Osteoblast (primary cell): ENCODE measurements at regions not wholly inside any gene's neighbourhood (a gene's known extent, or its start where the extent isn't known, plus 50 kb on each side); places are given as distances from the start of the nearest gene placed in this dataset.

ENCODE experiments used
- DNase-seq: peaks from one replicate; pipeline ENCODE4 v3.0.0; 2011; ENCODE audit warnings: low spot score, mixed read lengths; ENCODE audit not compliant: insufficient read length; ENCODE audit errors: missing footprints
- H2AFZ ChIP-seq: 2 replicates; pipeline ENCODE4 v1.6.0; 2011; ENCODE audit warnings: mild to moderate bottlenecking, low read length
- H3K27ac ChIP-seq: 2 replicates; pipeline ENCODE4 v1.5.1; 2011; ENCODE audit warnings: mild to moderate bottlenecking, low read depth, low read length, moderate library complexity
- H3K27me3 ChIP-seq: 2 replicates; pipeline ENCODE4 v1.6.0; 2012; ENCODE audit warnings: mild to moderate bottlenecking, control low read depth, inconsistent platforms, low read length, moderate library complexity; ENCODE audit not compliant: insufficient read depth
- H3K36me3 ChIP-seq: 2 replicates; pipeline ENCODE4 v1.5.1; 2011; ENCODE audit warnings: mild to moderate bottlenecking, low read length, control low read depth, moderate library complexity; ENCODE audit not compliant: insufficient read depth
- H3K4me1 ChIP-seq: 2 replicates; pipeline ENCODE4 v1.5.1; 2011; ENCODE audit warnings: mild to moderate bottlenecking, low read length, control low read depth, moderate library complexity; ENCODE audit not compliant: insufficient read depth
- H3K4me2 ChIP-seq: 2 replicates; pipeline ENCODE4 v1.6.0; 2011; ENCODE audit warnings: mild to moderate bottlenecking, low read length; ENCODE audit not compliant: insufficient read depth
- H3K4me3 ChIP-seq: fragments of 200-600 bp; sonication (generic); 3 replicates; pipeline ENCODE4 v1.5.1; 2012; ENCODE audit warnings: mild to moderate bottlenecking, low read length, inconsistent platforms; ENCODE audit not compliant: insufficient read depth
- H3K79me2 ChIP-seq: 2 replicates; pipeline ENCODE4 v1.6.0; 2012; ENCODE audit warnings: mild to moderate bottlenecking, low read length, control low read depth, inconsistent platforms; ENCODE audit not compliant: insufficient read depth
- H3K9me3 ChIP-seq: 2 replicates; pipeline ENCODE4 v1.5.1; 2011; ENCODE audit warnings: low read depth, low read length, control low read depth
- H4K20me1 ChIP-seq: 2 replicates; pipeline ENCODE4 v1.6.0; 2012; ENCODE audit warnings: mild to moderate bottlenecking, low read length, control low read depth; ENCODE audit not compliant: insufficient read depth
- TF ChIP-seq, protein P1 (sequence below): IDR thresholded peaks from 2 replicates; pipeline ENCODE4 v1.5.1; 2011; ENCODE audit warnings: mild to moderate bottlenecking, low read depth, low read length, moderate library complexity; ENCODE audit errors: extremely low read depth

GRCh38 chr19:46954502-46954992 lies 65.1 kb upstream of the NPAS1 start:
- no peaks in the 10 kb centered on the region for H3K27me3 ChIP-seq
- no peaks in the 10 kb centered on the region for H4K20me1 ChIP-seq
- peaks cover 43% of the 10 kb centered on the region for H3K4me1 ChIP-seq
- H3K79me2 ChIP-seq, result peaks cover 84% of the 10 kb centered on the region
- H3K4me3 ChIP-seq, result no peak overlapping the region
- H2AFZ ChIP-seq, result no peak overlapping the region
- H3K9me3 ChIP-seq, result no peaks in the 10 kb centered on the region
- TF ChIP-seq, protein P1, sequence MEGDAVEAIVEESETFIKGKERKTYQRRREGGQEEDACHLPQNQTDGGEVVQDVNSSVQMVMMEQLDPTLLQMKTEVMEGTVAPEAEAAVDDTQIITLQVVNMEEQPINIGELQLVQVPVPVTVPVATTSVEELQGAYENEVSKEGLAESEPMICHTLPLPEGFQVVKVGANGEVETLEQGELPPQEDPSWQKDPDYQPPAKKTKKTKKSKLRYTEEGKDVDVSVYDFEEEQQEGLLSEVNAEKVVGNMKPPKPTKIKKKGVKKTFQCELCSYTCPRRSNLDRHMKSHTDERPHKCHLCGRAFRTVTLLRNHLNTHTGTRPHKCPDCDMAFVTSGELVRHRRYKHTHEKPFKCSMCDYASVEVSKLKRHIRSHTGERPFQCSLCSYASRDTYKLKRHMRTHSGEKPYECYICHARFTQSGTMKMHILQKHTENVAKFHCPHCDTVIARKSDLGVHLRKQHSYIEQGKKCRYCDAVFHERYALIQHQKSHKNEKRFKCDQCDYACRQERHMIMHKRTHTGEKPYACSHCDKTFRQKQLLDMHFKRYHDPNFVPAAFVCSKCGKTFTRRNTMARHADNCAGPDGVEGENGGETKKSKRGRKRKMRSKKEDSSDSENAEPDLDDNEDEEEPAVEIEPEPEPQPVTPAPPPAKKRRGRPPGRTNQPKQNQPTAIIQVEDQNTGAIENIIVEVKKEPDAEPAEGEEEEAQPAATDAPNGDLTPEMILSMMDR, result no peak
- H3K27ac ChIP-seq, result peak overlapping the region; percentile 94
- no peak overlapping the region for H3K4me2 ChIP-seq
- no peak for DNase-seq
- peaks cover 5% of the 10 kb centered on the region for H3K36me3 ChIP-seq

GRCh38 chr19:46954993-46955812 lies 64.4 kb upstream of the NPAS1 start:
- Histone ChIP-seq H4K20me1 (no peaks in the 10 kb centered on the region), H3K36me3 (peaks cover 5% of the 10 kb centered on the region), H3K4me2 (peak overlapping the region; percentile 53), H3K9me3 (no peaks in the 10 kb centered on the region), H3K27me3 (no peaks in the 10 kb centered on the region), H2AFZ (no peak overlapping the region), H3K4me1 (peaks cover 41% of the 10 kb centered on the region), H3K27ac (peak overlapping the region; percentile 94), H3K4me3 (peak overlapping the region; percentile 29), H3K79me2 (peaks cover 84% of the 10 kb centered on the region)
- TF ChIP-seq, protein P1, result no peak
- DNase-seq, result peak; percentile 76

DNA sequence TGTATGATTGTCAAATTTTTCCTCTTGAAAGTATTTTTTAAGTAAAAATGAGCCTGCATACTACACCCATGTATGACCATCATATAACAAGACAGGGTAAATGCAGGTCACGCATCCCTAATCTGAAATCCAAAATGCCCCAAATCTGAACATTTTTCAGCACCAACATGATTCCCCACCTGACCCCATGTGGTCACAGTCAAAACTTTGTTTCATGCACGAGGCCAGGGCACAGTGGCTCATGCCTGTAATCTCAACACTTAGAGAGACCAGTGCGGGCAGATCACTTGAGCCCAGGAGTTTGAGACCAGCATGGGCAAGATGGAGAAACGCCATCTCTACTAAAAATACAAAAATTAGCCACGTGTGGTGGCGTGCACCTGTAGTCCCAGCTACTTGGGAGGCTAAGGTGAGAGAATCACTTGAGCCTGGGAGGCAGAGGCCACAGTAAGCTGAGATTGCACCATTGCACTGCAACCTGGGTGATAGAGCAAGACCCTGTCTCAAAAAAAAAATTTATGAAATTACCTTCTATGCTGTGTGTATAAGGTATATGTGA lies 63.7 kb upstream of the NPAS1 start:
- Histone ChIP-seq H2AFZ (no peak overlapping the region), H4K20me1 (no peaks in the 10 kb centered on the region), H3K36me3 (peaks cover 5% of the 10 kb centered on the region), H3K27ac (peak overlapping the region; percentile 94), H3K9me3 (no peaks in the 10 kb centered on the region), H3K79me2 (peaks cover 84% of the 10 kb centered on the region), H3K4me1 (peaks cover 34% of the 10 kb centered on the region), H3K27me3 (no peaks in the 10 kb centered on the region), H3K4me3 (no peak overlapping the region), H3K4me2 (peak overlapping the region; percentile 53)
- TF ChIP-seq, protein P1, result no peak
- DNase-seq, result no peak

DNA sequence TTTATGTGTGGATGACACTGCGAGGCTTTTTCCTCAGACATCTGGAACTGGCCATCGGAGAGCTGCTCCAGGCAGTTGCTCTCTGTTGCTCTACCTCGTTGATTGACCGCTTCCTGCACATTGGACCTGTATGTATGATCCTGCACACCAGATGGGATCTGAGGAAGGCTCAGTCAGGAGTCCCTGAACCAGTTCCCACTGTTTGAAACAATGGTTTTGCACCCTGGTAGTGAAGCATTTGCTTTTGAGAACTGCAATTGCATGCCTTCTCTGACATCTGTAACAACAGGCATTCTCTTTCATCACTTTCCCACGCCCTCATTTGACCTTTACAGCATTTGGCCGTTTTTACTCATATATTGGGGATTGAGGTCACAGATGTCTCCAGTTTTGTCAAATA lies 61.1 kb upstream of the NPAS1 start:
- H3K79me2 ChIP-seq, result peaks cover 75% of the 10 kb centered on the region
- no peak overlapping the region for H3K4me3 ChIP-seq
- DNase-seq, result no peak
- no peaks in the 10 kb centered on the region for H3K27me3 ChIP-seq
- peak overlapping the region; percentile 75 for H3K27ac ChIP-seq
- peaks cover 37% of the 10 kb centered on the region for H3K4me1 ChIP-seq
- TF ChIP-seq, protein P1, result no peak
- no peaks in the 10 kb centered on the region for H4K20me1 ChIP-seq
- no peaks in the 10 kb centered on the region for H3K9me3 ChIP-seq
- H3K4me2 ChIP-seq, result no peak overlapping the region
- no peaks in the 10 kb centered on the region for H3K36me3 ChIP-seq
- H2AFZ ChIP-seq, result no peak overlapping the region
